SK-N-SH treated with all-trans-retinoic acid at 6 μM for 48 hours (cell line): ENCODE measurements at regions not wholly inside any gene's neighbourhood (a gene's known extent, or its start where the extent isn't known, plus 50 kb on each side); places are given as distances from the start of the nearest gene placed in this dataset.

Experiments
- ATAC-seq: fragments of 200-7000 bp; cut with Tn5 transposase; 3 replicates; pipeline ENCODE4 v1.9.1; 2020; ENCODE audit warnings: mild to moderate bottlenecking, moderate library complexity
- ARNTL ChIP-seq: fragments of 450-650 bp; formaldehyde crosslinking; IDR thresholded peaks from 2 replicates; pipeline ENCODE4 v1.5.0; 2020; ENCODE audit warnings: low read depth, mild to moderate bottlenecking, moderate library complexity, borderline replicate concordance
- BACH2 ChIP-seq: fragments of 250-450 bp; sonication (Bioruptor Pico); IDR thresholded peaks from 2 replicates; pipeline ENCODE4 v1.9.0; 2021; ENCODE audit warnings: mild to moderate bottlenecking, borderline replicate concordance
- CREB5 ChIP-seq: fragments of 250-450 bp; sonication (Bioruptor Pico); IDR thresholded peaks from 2 replicates; pipeline ENCODE4 v1.5.1; 2020; ENCODE audit warnings: low read depth, mild to moderate bottlenecking, moderate library complexity
- CSDC2 ChIP-seq: fragments of 250-450 bp; sonication (Bioruptor Pico); IDR thresholded peaks from 2 replicates; pipeline ENCODE4 v1.5.0; 2020; ENCODE audit warnings: mild to moderate bottlenecking, moderate library complexity
- CSRNP3 ChIP-seq: fragments of 250-450 bp; sonication (Bioruptor Pico); IDR thresholded peaks from 2 replicates; pipeline ENCODE4 v1.5.1; 2021; ENCODE audit warnings: mild to moderate bottlenecking, moderate library complexity
- ESRRG ChIP-seq: fragments of 250-450 bp; sonication (Bioruptor Pico); IDR thresholded peaks from 2 replicates; pipeline ENCODE4 v1.6.1; 2021; ENCODE audit warnings: mild to moderate bottlenecking
- GLIS3 ChIP-seq: fragments of 250-450 bp; sonication (Bioruptor Pico); IDR thresholded peaks from 2 replicates; pipeline ENCODE4 v1.5.0; 2020; ENCODE audit warnings: mild to moderate bottlenecking, moderate library complexity
- ISL1 ChIP-seq: fragments of 250-450 bp; sonication (Bioruptor Pico); IDR thresholded peaks from 2 replicates; pipeline ENCODE4 v2.1.2; 2022; ENCODE audit warnings: mild to moderate bottlenecking, moderate library complexity
- OSR1 ChIP-seq: fragments of 250-450 bp; sonication (Bioruptor Pico); IDR thresholded peaks from 2 replicates; pipeline ENCODE4 v1.8.0; 2022; ENCODE audit warnings: moderate library complexity, mild to moderate bottlenecking, inconsistent platforms
- POU6F1 ChIP-seq: fragments of 250-450 bp; sonication (Bioruptor Pico); IDR thresholded peaks from 2 replicates; pipeline ENCODE4 v1.8.0; 2021; ENCODE audit warnings: low read depth, mild to moderate bottlenecking, moderate library complexity, borderline replicate concordance
- PPARA ChIP-seq: fragments of 250-450 bp; sonication (Bioruptor Pico); IDR thresholded peaks from 2 replicates; pipeline ENCODE4 v1.5.0; 2020; ENCODE audit warnings: mild to moderate bottlenecking, borderline replicate concordance
- RARB ChIP-seq: fragments of 250-450 bp; sonication (Bioruptor Pico); IDR thresholded peaks from 2 replicates; pipeline ENCODE4 v1.8.0; 2021; ENCODE audit warnings: mild to moderate bottlenecking, moderate library complexity
- SNAI2 ChIP-seq: fragments of 250-450 bp; sonication (Bioruptor Pico); IDR thresholded peaks from 2 replicates; pipeline ENCODE4 v1.5.0; 2020; ENCODE audit warnings: mild to moderate bottlenecking, moderate library complexity
- TCF4 ChIP-seq: fragments of 250-450 bp; sonication (Bioruptor Pico); IDR thresholded peaks from 2 replicates; pipeline ENCODE4 v1.8.0; 2021; ENCODE audit warnings: mild to moderate bottlenecking, moderate library complexity, borderline replicate concordance
- TOX ChIP-seq: fragments of 250-450 bp; sonication (Bioruptor Pico); IDR thresholded peaks from 2 replicates; pipeline ENCODE4 v1.8.0; 2021; ENCODE audit warnings: mild to moderate bottlenecking, moderate library complexity, borderline replicate concordance
- TSHZ2 ChIP-seq: fragments of 250-450 bp; sonication (Bioruptor Pico); IDR thresholded peaks from 2 replicates; pipeline ENCODE4 v1.5.0; 2020; ENCODE audit warnings: mild to moderate bottlenecking, moderate library complexity
- ZFP30 ChIP-seq: fragments of 450-650 bp; formaldehyde crosslinking; IDR thresholded peaks from 2 replicates; pipeline ENCODE4 v1.5.0; 2022; ENCODE audit warnings: mild to moderate bottlenecking, moderate library complexity
- ZNF565 ChIP-seq: fragments of 450-650 bp; formaldehyde crosslinking; conservative IDR thresholded peaks from 2 replicates; pipeline ENCODE4 v1.5.0; 2020; ENCODE audit warnings: low read depth, mild to moderate bottlenecking, moderate library complexity
- ZNF70 ChIP-seq: fragments of 450-650 bp; formaldehyde crosslinking; IDR thresholded peaks from 2 replicates; pipeline ENCODE4 v1.5.0; 2020; ENCODE audit warnings: mild to moderate bottlenecking, moderate library complexity
- ZNF8 ChIP-seq: fragments of 450-650 bp; formaldehyde crosslinking; IDR thresholded peaks from 2 replicates; pipeline ENCODE4 v1.5.0; 2020; ENCODE audit warnings: mild to moderate bottlenecking, moderate library complexity

- no peak for TF ChIP-seq TOX (CRISPR knock-in tag)
- TF ChIP-seq GLIS3 (CRISPR knock-in tag) = no peak
- TF ChIP-seq BACH2 (CRISPR knock-in tag) = no peak
- no peak for TF ChIP-seq SNAI2
- no peak for TF ChIP-seq CSRNP3
- no peak for TF ChIP-seq ZFP30 (CRISPR knock-in tag)
- TF ChIP-seq ISL1 = no peak
- TF ChIP-seq OSR1 (CRISPR knock-in tag) = no peak
- TF ChIP-seq TSHZ2 (CRISPR knock-in tag) = no peak
- TF ChIP-seq CREB5 (CRISPR knock-in tag) = no peak
- no peak for TF ChIP-seq ESRRG
- TF ChIP-seq TCF4 (CRISPR knock-in tag) = no peak
- no peak for TF ChIP-seq POU6F1 (CRISPR knock-in tag)
- no peak for ATAC-seq
Measured at GRCh38 chr6:135647521-135647920, 150.0 kb upstream of the AHI1 start.

- no peak for ATAC-seq
- TF ChIP-seq BACH2 (CRISPR knock-in tag) = no peak
- no peak for TF ChIP-seq SNAI2
- no peak for TF ChIP-seq TCF4 (CRISPR knock-in tag)
- no peak for TF ChIP-seq ZNF8 (CRISPR knock-in tag)
- no peak for TF ChIP-seq GLIS3 (CRISPR knock-in tag)
- no peak for TF ChIP-seq OSR1 (CRISPR knock-in tag)
- no peak for TF ChIP-seq CSDC2 (CRISPR knock-in tag)
- no peak for TF ChIP-seq CSRNP3
- TF ChIP-seq ISL1 = no peak
- no peak for TF ChIP-seq ZNF70 (CRISPR knock-in tag)
- TF ChIP-seq CREB5 (CRISPR knock-in tag) = no peak
- no peak for TF ChIP-seq ESRRG
- TF ChIP-seq ARNTL (CRISPR knock-in tag) = no peak
- TF ChIP-seq PPARA (CRISPR knock-in tag) = no peak
- TF ChIP-seq RARB (CRISPR knock-in tag) = no peak
- TF ChIP-seq ZFP30 (CRISPR knock-in tag) = no peak
- TF ChIP-seq TOX (CRISPR knock-in tag) = no peak
- no peak for TF ChIP-seq ZNF565 (CRISPR knock-in tag)
Measured at GRCh38 chr6:135651964-135652755, 154.6 kb upstream of the AHI1 start.
